GM18498 (cell line): ENCODE measurements at regions not wholly inside any gene's neighbourhood (a gene's known extent, or its start where the extent isn't known, plus 50 kb on each side); places are given as distances from the start of the nearest gene placed in this dataset.
"Not testable (repeated sequence)": the region's sequence is repeated elsewhere in the genome, so short reads cannot be mapped to it uniquely, and the experiment has no call there.

Experiments used
- ATAC-seq: cut with Tn5 transposase; IDR thresholded peaks from one replicate; pipeline ENCODE4 v1.9.1; 2021; ENCODE audit warnings: mild to moderate bottlenecking, moderate library complexity; ENCODE audit not compliant: unreplicated experiment

DNA sequence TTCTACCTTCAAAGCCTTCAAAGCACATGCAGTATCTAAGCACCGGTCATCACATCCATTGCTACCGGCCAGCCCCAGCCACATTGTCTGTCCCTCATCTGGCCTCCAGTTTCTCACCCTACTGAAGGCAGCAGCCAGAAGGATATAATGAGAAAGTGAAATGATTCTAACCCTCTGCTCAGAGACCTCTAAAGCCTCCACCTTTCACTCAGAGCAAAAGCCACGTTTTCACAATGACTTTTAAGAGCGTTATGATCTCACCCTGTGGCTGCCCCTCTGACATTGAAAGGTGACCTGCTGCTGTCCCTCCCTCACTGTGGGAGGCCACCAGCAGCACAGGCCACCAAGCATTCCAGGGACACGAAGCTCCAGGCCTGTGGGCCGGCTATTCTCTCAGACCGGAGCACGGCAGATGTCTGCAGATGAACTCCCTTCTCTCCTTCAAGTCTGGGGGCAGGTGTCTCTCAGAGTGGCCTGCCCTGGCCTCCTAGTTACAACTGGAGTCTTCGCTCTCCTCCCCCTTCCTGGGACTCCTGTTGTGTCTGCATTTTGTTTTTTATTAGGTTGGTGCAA, 94.9 kb upstream of the EEPD1 start:
- ATAC-seq = peak; percentile 75

- ATAC-seq = not testable (repeated sequence)
Measured at GRCh38 chr7:36060388-36060787, 92.7 kb upstream of the EEPD1 start.

GRCh38 chr7:36062154-36062815, 90.8 kb upstream of the EEPD1 start:
- no peak for ATAC-seq

DNA sequence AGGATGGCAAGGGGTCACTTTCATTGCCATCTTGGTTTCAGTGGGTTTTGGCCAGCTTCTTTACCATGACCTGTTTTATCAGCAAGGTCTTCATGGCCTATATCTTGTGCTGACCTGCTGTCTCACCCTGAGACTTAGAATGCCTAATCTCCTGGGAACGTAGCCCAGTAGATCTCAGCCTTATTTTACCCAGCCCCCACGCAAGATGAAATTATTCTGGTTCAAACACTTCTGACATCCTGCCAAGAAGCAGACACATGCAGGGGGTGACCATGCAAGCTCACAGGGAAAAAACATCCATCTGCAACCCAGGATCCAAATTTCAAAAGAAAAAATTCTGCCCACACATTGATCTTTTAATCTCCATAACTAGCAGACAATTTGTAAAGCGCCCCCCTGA, 88.4 kb upstream of the EEPD1 start:
- no peak for ATAC-seq

DNA sequence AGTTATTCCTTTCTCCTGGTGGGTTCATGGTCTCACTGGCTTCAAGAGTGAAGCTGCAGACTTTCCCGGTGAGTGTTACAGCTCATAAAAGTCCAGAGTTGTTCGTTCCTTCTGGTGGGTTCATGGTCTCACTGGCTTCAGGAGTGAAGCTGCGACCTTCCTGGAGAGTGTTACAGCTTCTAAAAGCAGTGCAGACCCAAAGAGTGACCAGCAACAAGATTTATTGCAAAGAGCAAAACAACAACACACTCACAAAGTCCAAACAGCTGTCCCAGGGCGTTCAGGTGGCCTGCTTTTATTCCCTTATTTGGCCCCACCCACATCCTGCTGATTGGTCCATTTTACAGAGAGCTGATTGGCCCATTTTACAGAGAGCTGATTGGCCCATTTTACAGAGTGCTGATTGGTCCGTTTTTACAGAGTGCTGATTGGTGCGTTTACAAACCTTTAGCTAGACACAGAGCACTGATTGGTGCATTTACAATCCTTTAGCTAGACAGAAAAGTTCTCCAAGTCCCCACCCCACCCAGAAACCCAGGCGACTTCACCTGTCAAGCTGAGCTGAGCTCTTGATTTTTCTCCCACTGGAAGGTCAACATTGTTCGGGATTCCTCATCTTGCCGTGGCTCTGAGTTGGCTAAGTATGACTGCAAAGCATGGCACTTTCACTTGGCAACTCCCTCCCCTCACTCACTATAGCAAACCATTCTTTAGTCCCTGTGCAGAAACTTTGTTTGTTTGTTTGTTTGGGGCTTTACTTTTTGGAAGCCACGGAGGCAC, 87.3 kb upstream of the EEPD1 start:
- not testable (repeated sequence) for ATAC-seq

DNA sequence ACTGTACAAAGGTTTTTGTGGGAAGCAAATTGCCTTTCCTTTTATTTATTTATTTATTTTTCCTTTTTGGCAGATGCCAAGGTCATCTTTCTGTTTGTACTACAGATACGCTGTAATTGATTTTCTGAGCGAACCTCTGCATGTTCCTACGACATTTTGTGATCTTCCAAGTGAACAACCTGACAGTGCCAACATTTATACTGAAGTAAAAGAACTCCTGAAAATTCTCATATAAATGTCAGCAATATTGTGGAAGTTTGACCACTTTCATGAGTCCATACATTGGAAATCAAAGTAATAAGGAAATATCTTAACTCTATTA, 86.8 kb upstream of the EEPD1 start:
- ATAC-seq = no peak

DNA sequence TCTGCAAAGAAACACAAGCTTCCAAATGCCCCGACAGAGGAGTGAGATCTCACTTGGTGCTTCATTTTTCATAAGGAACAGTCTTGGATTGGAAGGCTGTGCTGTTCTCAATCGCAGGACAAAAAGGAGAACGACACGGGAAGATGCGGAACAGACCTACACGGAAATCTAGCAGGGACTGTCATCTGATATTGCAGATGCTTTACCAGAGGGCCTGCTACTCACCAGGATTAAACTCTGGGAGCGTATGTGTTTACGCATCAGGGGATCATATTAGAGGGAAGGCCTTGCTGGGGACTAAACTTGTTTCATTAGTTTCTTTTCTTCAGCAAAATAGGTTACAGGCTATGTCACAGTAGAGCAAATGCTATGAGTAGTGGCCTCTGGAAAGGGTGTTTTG, 82.8 kb upstream of the EEPD1 start:
- no peak for ATAC-seq

- no peak for ATAC-seq
Measured at GRCh38 chr7:36071605-36072004, 81.4 kb upstream of the EEPD1 start.

- no peak for ATAC-seq
Measured at GRCh38 chr7:36072620-36073019, 80.4 kb upstream of the EEPD1 start.

- no peak for ATAC-seq
Measured at GRCh38 chr7:36075561-36075960, 77.5 kb upstream of the EEPD1 start.

GRCh38 chr7:36076074-36076473, 77.0 kb upstream of the EEPD1 start:
- ATAC-seq = no peak

DNA sequence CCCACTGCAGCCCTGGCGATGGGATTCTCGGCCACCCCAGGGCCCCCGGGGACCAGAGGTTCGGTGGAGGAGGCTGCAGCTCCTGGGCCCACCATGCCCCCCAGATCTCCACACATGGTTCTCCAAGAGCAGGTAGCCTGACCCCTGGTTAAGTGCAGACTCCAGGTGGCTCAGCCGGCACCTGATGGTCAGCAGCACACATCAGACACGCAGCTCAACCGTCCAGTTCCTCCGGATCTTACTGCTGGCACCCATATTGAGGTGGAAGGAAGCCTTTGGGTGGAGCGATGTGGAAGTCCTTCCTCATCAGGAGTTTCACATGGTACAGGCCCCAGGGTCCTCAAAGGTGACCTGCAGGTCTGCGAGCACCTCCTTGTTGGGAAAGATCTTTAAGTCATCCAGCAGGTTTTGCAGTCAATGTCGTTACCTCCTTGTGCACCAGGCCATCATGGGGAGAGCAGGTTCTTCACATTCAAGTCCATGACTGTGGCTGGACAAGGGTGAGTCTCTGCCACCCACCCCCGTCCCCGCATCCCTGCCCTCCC, 74.2 kb upstream of the EEPD1 start:
- ATAC-seq = no peak

DNA sequence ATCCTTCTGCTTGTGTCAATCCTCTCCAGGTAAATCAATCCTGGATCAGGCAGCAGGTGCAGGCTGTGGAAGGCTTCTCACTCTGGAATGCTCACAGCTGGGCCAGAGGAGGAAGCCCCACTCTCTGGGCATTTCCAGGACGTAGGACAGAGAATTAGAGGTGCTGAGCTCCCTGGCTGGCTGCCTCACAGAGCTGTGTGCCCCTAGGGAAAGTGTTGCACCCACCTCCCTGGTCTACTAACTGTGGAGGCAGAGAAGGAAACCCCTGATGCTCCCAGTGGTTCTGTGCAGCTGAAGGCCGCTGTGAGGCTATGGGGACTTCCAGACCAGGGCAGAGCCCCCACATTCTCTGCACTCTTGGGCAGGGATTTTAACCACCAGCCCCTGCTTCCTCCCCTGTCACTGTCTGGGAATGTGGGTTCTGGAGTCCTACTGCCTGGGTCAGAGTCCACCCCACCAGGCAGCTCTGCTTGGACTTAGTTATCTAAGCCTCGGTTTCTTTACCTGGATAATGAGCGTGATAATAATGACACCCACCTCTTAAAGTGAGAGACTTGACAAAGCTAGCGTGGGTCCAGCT, 73.5 kb upstream of the EEPD1 start:
- no peak for ATAC-seq

DNA sequence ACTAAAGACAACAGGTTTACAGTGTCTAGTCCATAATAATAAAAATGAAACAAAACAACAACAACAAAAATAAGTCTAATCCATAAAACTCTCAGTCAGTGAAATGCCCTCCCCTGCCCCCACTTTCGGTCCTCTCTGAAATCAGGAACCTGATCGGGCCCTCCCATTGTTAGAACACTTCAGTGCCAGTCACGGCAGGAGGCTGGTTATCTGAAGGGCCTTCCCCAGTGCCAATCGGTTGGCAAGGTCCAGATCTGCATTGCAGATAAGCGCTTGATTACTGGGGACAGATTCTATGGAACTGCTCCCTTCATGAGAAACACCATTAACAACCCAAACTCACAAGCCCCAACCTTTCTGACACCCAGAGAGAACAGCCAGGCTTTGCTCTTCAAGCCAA, 72.2 kb upstream of the EEPD1 start:
- no peak for ATAC-seq

DNA sequence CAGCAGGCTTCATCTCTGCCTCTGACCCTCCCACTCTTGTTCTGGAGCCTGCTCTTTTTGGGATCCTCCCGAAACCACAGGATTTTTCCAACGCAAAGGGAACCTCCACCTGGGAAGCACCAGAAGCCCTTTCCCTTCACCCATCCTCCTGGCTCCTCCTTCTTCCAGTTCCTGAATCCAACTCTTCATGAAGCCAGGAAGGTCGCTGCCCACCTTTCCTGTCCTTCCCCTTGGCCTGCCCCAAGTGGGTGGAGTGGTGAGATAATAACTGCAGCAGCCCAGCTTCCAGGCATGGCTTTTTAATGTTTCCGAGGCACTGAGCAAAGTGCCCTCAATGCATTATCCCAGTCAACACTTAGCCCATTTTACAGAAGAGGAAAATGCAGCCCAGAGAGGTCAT, 70.8 kb upstream of the EEPD1 start:
- ATAC-seq = no peak

- ATAC-seq = no peak
Measured at GRCh38 chr7:36082910-36083309, 70.1 kb upstream of the EEPD1 start.

DNA sequence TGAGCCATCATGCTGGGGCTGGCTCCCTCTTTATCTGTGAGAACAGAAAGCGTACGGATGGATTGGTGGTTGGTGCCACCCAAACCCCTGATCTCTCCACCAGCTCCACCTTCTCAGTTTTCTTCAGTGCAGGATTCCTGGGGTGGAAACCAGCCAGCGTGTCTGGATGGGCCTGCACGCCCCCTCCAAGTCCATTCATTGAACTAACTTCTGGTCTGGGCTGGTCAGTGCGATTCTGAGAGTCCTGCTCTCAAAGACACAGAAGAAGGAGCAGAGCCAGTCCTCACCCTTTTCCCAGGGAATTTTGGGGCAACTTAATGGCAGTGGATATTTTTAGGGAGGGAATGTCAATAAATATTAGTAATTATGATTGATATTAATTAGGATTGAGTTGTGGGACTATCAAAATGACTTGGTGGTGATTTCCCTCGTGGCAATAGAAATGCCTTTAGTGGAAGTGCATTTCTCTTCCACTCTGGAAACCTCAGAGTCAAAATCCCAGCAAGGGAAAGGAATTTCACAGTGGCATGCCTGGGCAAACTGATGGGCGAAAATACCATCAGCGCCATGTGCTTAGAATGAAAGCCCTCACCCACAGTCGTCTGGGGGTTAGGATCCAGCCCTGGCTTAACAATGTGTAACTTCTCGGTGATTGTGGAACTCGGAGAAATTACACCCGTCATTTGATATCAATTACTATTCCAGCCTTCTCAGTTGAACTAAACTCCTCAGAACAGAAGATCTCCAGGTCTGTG, 69.3 kb upstream of the EEPD1 start:
- no peak for ATAC-seq

DNA sequence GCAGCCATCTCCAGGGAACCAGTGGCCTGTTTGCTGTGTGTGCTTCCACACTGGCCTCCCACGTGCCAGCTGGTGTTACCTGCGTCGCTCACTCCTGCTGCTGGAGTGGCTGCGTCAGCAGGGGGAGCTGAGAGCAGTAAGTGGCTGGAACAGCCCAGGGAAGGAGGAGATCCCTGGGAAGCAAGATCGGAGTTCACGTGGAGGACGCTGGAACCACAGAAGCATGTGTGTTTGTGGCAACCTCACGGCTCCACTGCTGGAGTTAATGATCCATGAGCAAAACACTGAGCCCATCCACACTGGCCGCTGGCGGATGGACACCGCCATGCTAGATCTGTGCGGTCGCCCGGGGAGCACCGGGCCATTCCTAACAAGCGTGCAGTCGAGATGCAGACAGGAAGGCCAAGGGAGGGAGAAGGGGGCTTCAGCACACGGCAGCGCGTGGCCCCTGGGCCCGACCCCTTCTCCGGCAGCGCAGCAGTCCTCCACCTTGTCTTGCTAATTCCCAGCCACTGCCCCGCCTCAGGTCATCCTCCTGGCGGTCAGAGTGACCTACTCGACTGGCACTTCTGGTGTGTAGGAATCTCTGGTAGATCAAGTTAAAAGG, 68.5 kb upstream of the EEPD1 start:
- ATAC-seq = no peak

DNA sequence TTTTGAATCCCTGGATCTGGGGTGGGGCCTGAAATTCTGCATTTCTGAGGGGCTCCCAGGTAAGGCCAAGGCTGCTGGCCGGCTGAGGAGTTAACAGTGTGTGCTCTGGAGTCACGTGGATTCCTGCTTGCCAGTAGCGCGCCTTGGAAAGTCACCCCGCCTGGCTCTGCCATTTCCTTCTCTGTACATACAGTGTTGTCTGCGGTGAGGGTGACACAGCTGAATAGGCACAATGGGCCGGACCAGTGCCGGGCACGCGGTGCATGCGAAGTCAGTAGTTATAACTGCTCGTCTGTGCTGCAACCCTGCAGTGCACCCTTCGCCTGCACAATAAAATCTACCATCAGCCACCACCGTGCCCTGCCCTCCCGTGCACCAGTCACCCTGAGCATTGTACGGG, 68.0 kb upstream of the EEPD1 start:
- ATAC-seq = no peak

DNA sequence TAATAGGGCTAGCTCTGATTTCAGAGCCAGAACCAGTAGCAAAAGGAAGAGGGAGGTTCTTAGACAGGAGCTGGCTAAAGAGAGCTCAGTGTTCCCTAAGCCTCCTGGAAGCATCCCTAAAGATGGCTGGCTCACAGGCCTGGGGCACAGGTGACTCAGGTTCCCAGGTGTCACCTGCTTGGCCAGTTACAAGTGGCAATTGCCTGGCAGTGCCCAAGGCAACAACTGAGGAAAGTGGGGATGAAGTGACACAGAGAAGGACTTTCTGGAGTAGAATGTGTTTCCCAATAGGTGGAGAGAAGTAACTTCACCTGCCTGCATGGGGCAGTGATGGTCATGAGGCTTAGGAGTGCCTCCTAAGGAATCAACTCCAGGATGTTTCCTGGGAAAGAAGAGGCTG, 66.5 kb upstream of the EEPD1 start:
- ATAC-seq = no peak

DNA sequence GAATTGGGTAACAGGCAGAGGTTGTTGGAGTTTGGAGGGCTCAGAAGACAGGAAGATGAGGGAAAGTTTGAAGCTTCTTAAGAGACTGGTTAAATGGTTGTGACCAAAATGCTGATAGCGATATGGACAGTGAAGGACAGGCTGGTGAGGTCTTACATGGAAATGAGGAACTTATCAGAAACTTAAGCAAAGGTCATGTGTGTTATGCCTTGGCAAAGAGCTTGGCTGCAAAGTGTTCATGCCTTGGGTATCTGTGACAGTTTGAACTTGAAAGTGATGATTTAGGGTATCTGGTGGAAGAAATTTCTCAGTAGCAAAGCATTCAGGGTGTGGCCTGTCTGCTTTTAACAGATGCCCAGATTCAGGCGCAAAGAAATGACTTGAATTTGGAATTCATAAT, 64.5 kb upstream of the EEPD1 start:
- no peak for ATAC-seq
